Activated CD4-positive, CD25-positive, alpha-beta regulatory T cell treated with anti-CD3 and anti-CD28 coated beads, Interleukin-2, amount 50 U/mL, for 72 hours (primary cell): ENCODE measurements at regions not wholly inside any gene's neighbourhood (a gene's known extent, or its start where the extent isn't known, plus 50 kb on each side); places are given as distances from the start of the nearest gene placed in this dataset.

Experiments used
- DNase-seq: peaks from one replicate; pipeline ENCODE4 v3.0.0; 2021

- no peak for DNase-seq
Observed at GRCh38 chr2:145593280-145593679, 1073.4 kb upstream of the ZEB2 start.

GRCh38 chr2:145592361-145592760, 1072.4 kb upstream of the ZEB2 start:
- no peak for DNase-seq

- DNase-seq: no peak
Observed at GRCh38 chr2:145591109-145591809, 1071.3 kb upstream of the ZEB2 start.

- DNase-seq: no peak
Observed at GRCh38 chr2:145587922-145588321, 1068.0 kb upstream of the ZEB2 start.

- DNase-seq: no peak
Observed at GRCh38 chr2:145584353-145584752, 1064.4 kb upstream of the ZEB2 start.

GRCh38 chr2:145573608-145574007, 1053.7 kb upstream of the ZEB2 start:
- DNase-seq: no peak

- DNase-seq: no peak
Observed at GRCh38 chr2:145572238-145572637, 1052.3 kb upstream of the ZEB2 start.

DNA sequence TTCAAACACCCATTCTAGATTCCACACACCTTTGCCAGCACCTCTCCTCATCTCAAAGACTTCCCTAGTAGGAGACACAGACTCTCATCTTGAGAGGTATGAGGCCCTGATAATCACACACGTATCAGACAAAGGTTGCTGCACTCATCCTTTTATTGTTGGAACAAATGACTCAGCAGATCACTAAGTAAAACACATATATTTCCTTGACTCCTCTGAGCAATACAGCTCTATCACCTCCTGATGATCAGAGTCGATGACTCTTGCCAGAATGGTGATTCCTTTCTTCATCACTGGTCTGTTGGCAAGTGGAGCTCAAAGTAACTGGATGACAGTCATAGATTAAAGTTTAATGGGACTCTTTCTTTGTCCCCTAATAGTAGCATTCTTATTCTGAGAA, 1049.2 kb upstream of the ZEB2 start:
- no peak for DNase-seq

DNA sequence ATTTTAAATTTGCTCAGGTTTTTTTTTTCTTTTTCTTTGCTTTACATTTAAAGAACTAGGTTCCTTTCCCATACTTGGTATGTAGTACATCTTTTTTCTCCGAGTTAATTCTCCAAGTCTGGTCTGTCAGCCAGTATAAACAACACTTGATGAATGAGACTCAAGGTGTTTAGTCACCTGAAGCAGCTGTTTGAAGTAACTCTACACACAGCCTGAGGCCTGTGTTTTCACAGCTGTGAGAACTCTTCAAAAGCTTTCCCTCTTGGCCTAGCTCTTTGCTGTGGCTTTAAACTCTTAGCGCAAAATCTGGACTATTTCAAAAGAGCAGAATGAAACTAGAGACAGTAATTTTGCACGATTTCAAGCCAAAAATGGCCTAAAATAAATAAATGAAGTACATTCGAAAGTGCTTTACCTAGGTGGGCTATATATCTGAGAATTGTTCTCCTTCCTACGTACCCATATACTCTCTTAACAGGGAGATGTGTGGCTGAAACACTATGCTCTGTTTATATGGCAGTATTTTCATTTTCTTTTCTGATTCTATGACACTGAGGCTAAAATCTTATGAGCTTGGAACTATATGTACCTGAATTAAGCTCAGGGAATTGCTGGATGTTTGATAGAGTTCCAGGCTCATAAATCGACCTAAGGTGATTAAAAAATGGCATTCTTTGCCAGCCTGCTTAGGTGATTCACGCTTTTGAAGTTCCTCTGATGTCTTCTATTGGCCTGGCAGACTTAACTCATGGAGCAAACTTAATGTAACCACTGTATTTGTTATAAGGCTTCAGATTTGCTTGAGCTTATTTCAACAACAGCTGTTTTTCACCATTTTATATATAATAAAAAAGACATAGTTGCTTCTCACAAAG, 1044.1 kb upstream of the ZEB2 start:
- DNase-seq: no peak

GRCh38 chr2:145561152-145561551, 1041.2 kb upstream of the ZEB2 start:
- DNase-seq: no peak

GRCh38 chr2:145558617-145559350, 1038.9 kb upstream of the ZEB2 start:
- no peak for DNase-seq

- DNase-seq: no peak
Observed at GRCh38 chr2:145555360-145555759, 1035.4 kb upstream of the ZEB2 start.

DNA sequence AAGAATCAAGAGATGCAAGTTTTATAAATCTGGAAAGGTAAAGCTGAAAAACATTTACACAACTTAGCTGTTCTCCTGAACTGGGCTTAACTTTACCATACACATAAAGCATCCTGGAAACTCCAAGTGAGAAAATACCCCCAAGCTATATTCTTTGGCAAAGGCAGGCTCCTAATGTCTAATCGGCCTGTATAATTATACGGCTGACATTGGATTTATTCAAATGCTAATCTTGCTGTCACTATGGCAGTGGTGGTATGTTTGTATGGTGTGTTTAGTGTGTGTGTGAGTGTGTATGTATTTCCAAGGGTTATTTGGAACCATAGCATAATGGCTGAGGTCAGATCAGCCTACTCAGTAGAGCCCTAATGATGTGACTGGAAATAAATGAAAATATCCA, 1031.8 kb upstream of the ZEB2 start:
- no peak for DNase-seq

DNA sequence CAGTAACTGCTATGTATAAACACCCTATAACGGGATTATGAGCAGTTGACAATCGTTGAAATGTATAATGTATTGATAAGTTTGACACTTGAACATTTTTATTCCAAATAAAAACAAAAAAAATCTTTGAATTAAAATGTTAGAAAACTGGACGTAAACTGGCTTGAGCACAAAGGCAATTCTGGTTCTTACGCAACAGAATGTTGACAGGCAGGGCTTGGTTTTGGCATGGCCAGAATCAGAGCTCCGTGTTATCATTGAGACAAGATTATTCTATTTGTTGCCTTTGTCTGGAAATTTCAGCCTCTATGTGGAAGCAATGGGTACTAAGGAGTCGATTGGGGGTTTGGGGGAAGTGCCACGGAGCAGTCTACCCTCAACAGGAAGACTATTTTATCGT, 1028.6 kb upstream of the ZEB2 start:
- no peak for DNase-seq

DNA sequence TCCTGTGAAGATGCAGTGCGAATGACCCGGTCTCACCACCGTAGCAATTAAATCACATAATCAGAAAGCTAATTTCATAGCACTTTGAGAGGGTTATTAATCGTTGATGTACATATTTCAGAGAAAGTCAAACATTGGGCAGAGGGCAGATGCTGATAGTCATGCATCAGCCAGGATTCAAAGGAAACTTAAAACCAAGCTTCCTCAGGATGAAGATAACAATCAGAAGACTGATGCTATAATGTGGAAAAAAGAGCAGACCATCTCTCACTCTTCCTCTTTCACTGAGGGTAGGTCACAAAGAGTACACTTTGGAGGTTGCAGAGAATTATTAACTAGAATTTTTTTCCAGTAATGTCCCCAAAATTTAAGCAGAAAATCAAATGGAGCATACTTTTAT, 1027.7 kb upstream of the ZEB2 start:
- no peak for DNase-seq

GRCh38 chr2:145546091-145546490, 1026.2 kb upstream of the ZEB2 start:
- no peak for DNase-seq

- no peak for DNase-seq
Observed at GRCh38 chr2:145543856-145544255, 1023.9 kb upstream of the ZEB2 start.

DNA sequence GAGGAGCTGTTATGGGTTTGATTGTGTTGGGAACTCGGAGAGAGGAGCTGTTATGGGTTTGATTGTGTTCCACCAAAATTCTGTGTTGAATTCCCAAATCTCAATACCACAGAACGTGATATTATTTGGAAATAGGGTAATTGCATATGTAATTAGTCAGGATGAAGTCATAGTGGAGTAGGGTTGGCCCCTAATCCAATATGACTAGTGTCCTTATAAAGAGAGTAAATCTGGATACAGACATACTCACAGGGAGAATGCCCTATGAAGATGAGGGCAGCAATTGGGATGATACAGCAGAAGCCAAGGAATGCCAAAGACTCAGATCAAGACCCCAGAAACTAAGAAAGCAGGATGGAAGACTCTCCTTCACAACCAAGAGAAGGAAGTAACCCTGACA, 1023.2 kb upstream of the ZEB2 start:
- DNase-seq: no peak

DNA sequence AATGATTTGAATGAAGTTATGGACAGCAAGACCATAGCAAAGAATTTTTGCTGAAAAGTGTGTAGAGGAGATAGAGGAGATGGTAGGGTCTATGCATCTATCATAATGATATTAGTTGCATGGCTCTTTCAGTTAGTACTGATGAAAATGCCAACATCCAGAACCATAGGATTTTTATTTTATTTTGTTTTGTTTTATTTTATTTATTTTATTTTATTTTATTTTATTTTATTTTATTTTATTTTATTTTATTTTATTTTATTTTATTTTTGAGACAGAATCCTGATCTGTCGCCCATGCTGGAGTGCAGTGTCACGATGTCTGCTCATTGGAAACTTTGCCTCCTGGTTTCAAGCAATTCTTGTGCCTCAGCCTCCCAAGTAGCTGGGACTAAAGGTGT, 1021.1 kb upstream of the ZEB2 start:
- no peak for DNase-seq

DNA sequence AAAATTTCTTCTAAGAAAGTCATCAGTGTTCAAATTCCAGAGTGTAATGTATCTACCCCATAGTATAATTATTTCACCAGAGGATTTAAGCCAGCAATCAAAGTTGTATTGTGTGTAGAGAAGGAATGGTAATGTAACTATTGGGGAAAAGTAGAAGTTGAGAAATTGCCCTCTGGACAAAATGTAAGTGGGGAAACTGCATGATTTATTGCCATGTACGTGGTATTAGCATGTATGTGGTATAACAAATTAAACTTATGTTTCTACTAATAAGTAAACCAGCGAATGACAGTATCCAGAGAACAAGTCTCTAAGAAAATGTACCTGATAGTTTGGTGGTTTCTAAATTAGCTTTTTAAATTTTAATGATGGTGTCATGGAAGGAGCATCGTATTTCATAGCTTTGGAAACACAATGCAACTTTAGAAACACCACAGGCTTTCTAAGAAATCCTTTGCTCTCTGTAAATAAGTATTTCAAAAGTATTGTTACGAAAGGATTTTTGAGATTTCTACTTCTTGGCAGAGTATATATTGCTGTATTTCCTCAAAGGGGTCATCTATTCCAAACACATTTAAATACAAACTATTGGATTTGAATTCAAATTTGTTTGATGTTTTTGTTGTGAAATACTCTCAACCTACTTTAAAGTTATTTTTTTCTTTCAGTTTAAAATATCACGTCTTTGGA, 1018.9 kb upstream of the ZEB2 start:
- DNase-seq: no peak

DNA sequence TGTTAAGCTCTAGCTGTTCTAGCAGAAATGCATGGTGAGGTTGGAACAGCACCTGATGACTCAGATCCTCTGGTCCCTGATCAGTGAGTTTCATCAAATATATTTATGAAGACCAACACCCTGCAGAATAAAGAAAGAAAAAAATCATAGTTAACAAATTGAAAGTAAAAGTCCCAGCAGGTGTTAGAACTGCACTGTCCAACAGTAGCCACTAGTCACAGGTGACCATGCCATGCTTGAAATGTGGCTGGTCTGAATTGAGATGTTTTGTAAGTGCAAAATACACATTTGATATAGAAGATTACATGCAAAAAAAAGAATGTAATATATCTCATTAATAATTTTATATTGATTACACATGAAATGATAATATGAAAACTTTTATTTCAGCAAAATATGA, 1010.7 kb upstream of the ZEB2 start:
- DNase-seq: no peak

GRCh38 chr2:145524836-145525235, 1004.9 kb upstream of the ZEB2 start:
- no peak for DNase-seq

DNA sequence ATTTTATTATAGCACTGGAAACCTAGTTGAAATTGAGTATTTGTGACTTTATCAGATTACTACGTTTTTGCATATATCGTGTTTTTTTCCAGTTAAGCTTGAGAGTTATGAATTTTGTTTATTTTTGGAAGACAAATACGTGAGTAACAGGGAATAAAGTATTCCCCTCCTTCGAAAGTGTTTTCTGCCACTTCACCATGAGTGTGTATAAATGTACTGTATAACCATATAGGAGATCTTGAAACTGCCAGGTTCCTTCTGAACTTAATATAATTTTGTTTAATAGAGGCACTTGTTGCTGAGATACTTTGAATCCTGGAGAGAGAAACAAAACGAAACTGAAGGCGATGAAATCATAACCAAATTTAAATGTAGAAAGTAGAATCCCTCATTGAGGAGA, 1004.4 kb upstream of the ZEB2 start:
- DNase-seq: no peak
